ENCODE measurements at regions not wholly inside any gene's neighbourhood (a gene's known extent, or its start where the extent isn't known, plus 50 kb on each side); places are given as distances from the start of the nearest gene placed in this dataset.

DNA sequence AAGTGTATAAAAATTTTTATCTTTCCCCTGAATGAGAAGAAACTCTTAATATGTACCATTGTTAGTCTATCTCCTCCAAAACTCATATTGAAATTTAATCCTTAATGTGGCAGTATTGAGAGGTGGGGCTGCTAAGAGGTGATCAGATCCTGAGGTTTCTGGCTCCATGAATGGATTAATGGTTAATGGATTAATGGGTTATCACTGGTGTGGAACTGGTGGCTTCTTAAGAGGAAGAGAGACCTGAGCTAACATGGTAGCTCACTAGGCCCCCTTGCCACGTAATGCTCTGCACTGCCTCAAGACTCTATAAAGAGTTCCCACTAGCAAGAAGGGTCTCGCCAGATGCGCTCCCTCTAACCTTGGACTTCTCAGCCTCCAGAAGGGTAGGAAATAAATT is 70.6 kb upstream of the ZBTB18 start:
- no peak overlapping the region for H4K91ac ChIP-seq (ENCODE audit: insufficient read length, low read depth, low read length)
- H3K36me3 Mint-ChIP-seq (ENCODE audit: insufficient read depth in 1 of 3, low read depth in 3 of 3) = no peaks in the 10 kb centered on the region; a peak in 1 of 7 replicates
- no peak overlapping the region for H2BK15ac ChIP-seq (ENCODE audit: low read depth, low read length)
- H2BK20ac ChIP-seq (ENCODE audit: low read depth, low read length, poor library complexity, severe bottlenecking) = no peak overlapping the region
- H3K4me1 Mint-ChIP-seq = peaks cover 0 to 5% of the 10 kb centered on the region in 2 experiments
- no peak overlapping the region for H3K27ac Mint-ChIP-seq
- no peaks in the 10 kb centered on the region for H3K4me1 ChIP-seq (ENCODE audit: insufficient read depth, low read length)
- H3K9me3 Mint-ChIP-seq = 0 out of 5 replicates have a peak, but pooled peaks cover 0 to 3% of the 10 kb centered on the region in 2 experiments
- no peaks in the 10 kb centered on the region for H3K9me3 ChIP-seq (ENCODE audit: control insufficient read depth, low read depth, low read length)
- no peak overlapping the region for H2BK12ac ChIP-seq (ENCODE audit: insufficient read length, low read depth, low read length)
- no peaks in the 10 kb centered on the region for H4K20me1 ChIP-seq (ENCODE audit: control insufficient read depth, insufficient read depth, insufficient read length)
- no peak overlapping the region for H3T11ph ChIP-seq (ENCODE audit: low read length)
- no peaks in the 10 kb centered on the region for H3K27me3 ChIP-seq (ENCODE audit: insufficient read depth, low read length)
- no peak overlapping the region for H3K18ac ChIP-seq (ENCODE audit: insufficient read length, low read depth, low read length)
- no peak overlapping the region for H2AK5ac ChIP-seq (ENCODE audit: insufficient read length, low read length)
- no peak overlapping the region for H3K9ac ChIP-seq (ENCODE audit: extremely low read depth, insufficient read length, low read length)
- no peak overlapping the region for H3K4me2 ChIP-seq (ENCODE audit: insufficient read depth, insufficient read length, low read length)
- no peak for DNase-seq
- no peak overlapping the region for H4K8ac ChIP-seq (replicated peaks; ENCODE audit: insufficient read length, low read depth, low read length)
- no peak overlapping the region for H3K27ac ChIP-seq (ENCODE audit: insufficient read length, low read depth, low read length)
- no peaks in the 10 kb centered on the region for H3K23me2 ChIP-seq (ENCODE audit: insufficient read length, low read depth, low read length, poor library complexity, severe bottlenecking)
- H3K4ac ChIP-seq (ENCODE audit: low read depth, low read length) = no peak overlapping the region
- no peak overlapping the region for H2BK5ac ChIP-seq (ENCODE audit: insufficient read length, low read length)
- no peak overlapping the region for H4K5ac ChIP-seq (ENCODE audit: insufficient read length, low read depth, low read length)
- no peaks in the 10 kb centered on the region for H3K27me3 Mint-ChIP-seq (ENCODE audit: low read depth)
- WGBS (ENCODE audit: extremely low coverage, insufficient read length, low lambda C conversion rate) = no CpG with 5 or more reads among the region's 3 CpGs
- no peak overlapping the region for H3K14ac ChIP-seq (ENCODE audit: insufficient read depth, low read length)
- TF ChIP-seq, protein P1, sequence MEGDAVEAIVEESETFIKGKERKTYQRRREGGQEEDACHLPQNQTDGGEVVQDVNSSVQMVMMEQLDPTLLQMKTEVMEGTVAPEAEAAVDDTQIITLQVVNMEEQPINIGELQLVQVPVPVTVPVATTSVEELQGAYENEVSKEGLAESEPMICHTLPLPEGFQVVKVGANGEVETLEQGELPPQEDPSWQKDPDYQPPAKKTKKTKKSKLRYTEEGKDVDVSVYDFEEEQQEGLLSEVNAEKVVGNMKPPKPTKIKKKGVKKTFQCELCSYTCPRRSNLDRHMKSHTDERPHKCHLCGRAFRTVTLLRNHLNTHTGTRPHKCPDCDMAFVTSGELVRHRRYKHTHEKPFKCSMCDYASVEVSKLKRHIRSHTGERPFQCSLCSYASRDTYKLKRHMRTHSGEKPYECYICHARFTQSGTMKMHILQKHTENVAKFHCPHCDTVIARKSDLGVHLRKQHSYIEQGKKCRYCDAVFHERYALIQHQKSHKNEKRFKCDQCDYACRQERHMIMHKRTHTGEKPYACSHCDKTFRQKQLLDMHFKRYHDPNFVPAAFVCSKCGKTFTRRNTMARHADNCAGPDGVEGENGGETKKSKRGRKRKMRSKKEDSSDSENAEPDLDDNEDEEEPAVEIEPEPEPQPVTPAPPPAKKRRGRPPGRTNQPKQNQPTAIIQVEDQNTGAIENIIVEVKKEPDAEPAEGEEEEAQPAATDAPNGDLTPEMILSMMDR (conservative IDR thresholded peaks at IDR 0.05) = no peak
- no peak overlapping the region for H3K4me3 Mint-ChIP-seq
- no peaks in the 10 kb centered on the region for H3K79me1 ChIP-seq (ENCODE audit: insufficient read depth, low read depth, low read length, poor library complexity, severe bottlenecking)
- H3K56ac ChIP-seq (ENCODE audit: insufficient read length, low read depth, low read length) = no peak overlapping the region
- H2AFZ ChIP-seq (ENCODE audit: low read length) = no peak overlapping the region
- no peak overlapping the region for H3K23ac ChIP-seq (ENCODE audit: insufficient read length, low read depth, low read length)
- H2BK120ac ChIP-seq (ENCODE audit: low read depth, low read length, poor library complexity, severe bottlenecking) = no peak overlapping the region
- H3K79me2 ChIP-seq (ENCODE audit: insufficient read depth, low read length) = no peaks in the 10 kb centered on the region

Measured in H9 (cell line).